ENCODE measurements at regions not wholly inside any gene's neighbourhood (a gene's known extent, or its start where the extent isn't known, plus 50 kb on each side); places are given as distances from the start of the nearest gene placed in this dataset.
"Not testable (repeated sequence)": the region's sequence is repeated elsewhere in the genome, so short reads cannot be mapped to it uniquely, and the experiment has no call there.

GRCh38 chr9:111276431-111277128 lies 53.4 kb downstream of the OR2K2 start:
- Histone ChIP-seq H3K27ac (no peak overlapping the region), H3K4me1 (no peaks in the 10 kb centered on the region), H3K27me3 (no peaks in the 10 kb centered on the region), H3K9me3 (no peaks in the 10 kb centered on the region), H3K4me3 (no peak overlapping the region), H3K36me3 (no peaks in the 10 kb centered on the region)
- TF ChIP-seq CTCF (IDR thresholded peaks at IDR 0.05) (no peak), POLR2A (IDR thresholded peaks at IDR 0.05) (no peak)
- no peak for DNase-seq
- intact Hi-C loops (cut with DNase I; ENCODE audit: low total_unique reads): no loop called here

- intact Hi-C loops (cut with DNase I; ENCODE audit: low total_unique reads): no loop called here
- Histone ChIP-seq H3K9me3 (no peaks in the 10 kb centered on the region), H3K36me3 (no peaks in the 10 kb centered on the region), H3K4me1 (no peaks in the 10 kb centered on the region), H3K27ac (no peak overlapping the region), H3K27me3 (no peaks in the 10 kb centered on the region), H3K4me3 (no peak overlapping the region)
- TF ChIP-seq CTCF (IDR thresholded peaks at IDR 0.05): no peak
- no peak for TF ChIP-seq POLR2A (IDR thresholded peaks at IDR 0.05)
- DNase-seq: no peak
These were observed 55.3 kb downstream of the OR2K2 start for GRCh38 chr9:111274737-111275136.

GRCh38 chr9:111272581-111272980 lies 57.4 kb downstream of the OR2K2 start:
- TF ChIP-seq POLR2A (IDR thresholded peaks at IDR 0.05) (no peak), CTCF (IDR thresholded peaks at IDR 0.05) (no peak)
- no peak for DNase-seq
- H3K27me3 ChIP-seq: no peaks in the 10 kb centered on the region
- no peaks in the 10 kb centered on the region for H3K4me1 ChIP-seq
- no peak overlapping the region for H3K4me3 ChIP-seq
- no peaks in the 10 kb centered on the region for H3K36me3 ChIP-seq
- intact Hi-C loops (cut with DNase I; ENCODE audit: low total_unique reads): no loop called here
- no peaks in the 10 kb centered on the region for H3K9me3 ChIP-seq
- H3K27ac ChIP-seq: no peak overlapping the region

- DNase-seq: no peak
- intact Hi-C loops (cut with DNase I; ENCODE audit: low total_unique reads): no loop called here
- TF ChIP-seq POLR2A (IDR thresholded peaks at IDR 0.05): no peak
- TF ChIP-seq CTCF (IDR thresholded peaks at IDR 0.05): no peak
- no peak overlapping the region for H3K4me3 ChIP-seq
- H3K36me3 ChIP-seq: no peaks in the 10 kb centered on the region
- H3K27ac ChIP-seq: no peak overlapping the region
- H3K4me1 ChIP-seq: no peaks in the 10 kb centered on the region
- no peaks in the 10 kb centered on the region for H3K27me3 ChIP-seq
- H3K9me3 ChIP-seq: no peaks in the 10 kb centered on the region
These were observed 58.4 kb downstream of the OR2K2 start for GRCh38 chr9:111271481-111272080.

- intact Hi-C loops (cut with DNase I; ENCODE audit: low total_unique reads): no loop called here
- Histone ChIP-seq H3K4me1 (no peaks in the 10 kb centered on the region), H3K9me3 (no peaks in the 10 kb centered on the region), H3K27me3 (no peaks in the 10 kb centered on the region), H3K36me3 (no peaks in the 10 kb centered on the region), H3K4me3 (no peak overlapping the region), H3K27ac (no peak overlapping the region)
- DNase-seq: no peak
- TF ChIP-seq POLR2A (IDR thresholded peaks at IDR 0.05) (no peak), CTCF (IDR thresholded peaks at IDR 0.05) (no peak)
These were observed 59.0 kb downstream of the OR2K2 start for GRCh38 chr9:111271047-111271446.

- H3K4me1 ChIP-seq; H3K36me3 ChIP-seq; DNase-seq; H3K9me3 ChIP-seq; H3K27ac ChIP-seq; H3K4me3 ChIP-seq; H3K27me3 ChIP-seq; intact Hi-C loops (cut with DNase I; ENCODE audit: low total_unique reads): not testable (repeated sequence)
These were observed 64.0 kb downstream of the OR2K2 start for GRCh38 chr9:111266024-111266423.

All from uterus (tissue), 3 donors.